ENCODE measurements at regions not wholly inside any gene's neighbourhood (a gene's known extent, or its start where the extent isn't known, plus 50 kb on each side); places are given as distances from the start of the nearest gene placed in this dataset.

- H3K4me3 Mint-ChIP-seq = no peak overlapping the region
- H3K4me1 Mint-ChIP-seq (ENCODE audit: unreplicated experiment) = no peaks in the 10 kb centered on the region
- no peak overlapping the region for H3K27ac Mint-ChIP-seq
- TF ChIP-seq CTCF (conservative IDR thresholded peaks at IDR 0.05) = no peak
- no peak for DNase-seq (ENCODE audit: extremely low spot score, unreplicated experiment)
- no peaks in the 10 kb centered on the region for H3K9me3 Mint-ChIP-seq
- H3K36me3 Mint-ChIP-seq = no peaks in the 10 kb centered on the region
- H3K27me3 Mint-ChIP-seq = no peaks in the 10 kb centered on the region
Observed at GRCh38 chr4:110748071-110748470, 125.2 kb upstream of the PITX2 start.

GRCh38 chr4:110751183-110751582 is 128.3 kb upstream of the PITX2 start:
- no peaks in the 10 kb centered on the region for H3K36me3 Mint-ChIP-seq
- DNase-seq (ENCODE audit: extremely low spot score, unreplicated experiment) = no peak
- H3K4me3 Mint-ChIP-seq = no peak overlapping the region
- H3K4me1 Mint-ChIP-seq (ENCODE audit: unreplicated experiment) = no peaks in the 10 kb centered on the region
- H3K9me3 Mint-ChIP-seq = no peaks in the 10 kb centered on the region
- H3K27me3 Mint-ChIP-seq = no peaks in the 10 kb centered on the region
- TF ChIP-seq CTCF (conservative IDR thresholded peaks at IDR 0.05) = no peak
- no peak overlapping the region for H3K27ac Mint-ChIP-seq

- H3K4me3 Mint-ChIP-seq = no peak overlapping the region
- no peak for DNase-seq (ENCODE audit: extremely low spot score, unreplicated experiment)
- no peak for TF ChIP-seq CTCF (conservative IDR thresholded peaks at IDR 0.05)
- no peaks in the 10 kb centered on the region for H3K36me3 Mint-ChIP-seq
- no peaks in the 10 kb centered on the region for H3K4me1 Mint-ChIP-seq (ENCODE audit: unreplicated experiment)
- no peaks in the 10 kb centered on the region for H3K27me3 Mint-ChIP-seq
- H3K9me3 Mint-ChIP-seq = no peaks in the 10 kb centered on the region
- H3K27ac Mint-ChIP-seq = no peak overlapping the region
Observed at GRCh38 chr4:110751986-110752385, 129.1 kb upstream of the PITX2 start.

- no peaks in the 10 kb centered on the region for H3K27me3 Mint-ChIP-seq
- no peak overlapping the region for H3K4me3 Mint-ChIP-seq
- no peak for DNase-seq (ENCODE audit: extremely low spot score, unreplicated experiment)
- H3K4me1 Mint-ChIP-seq (ENCODE audit: unreplicated experiment) = no peaks in the 10 kb centered on the region
- no peaks in the 10 kb centered on the region for H3K9me3 Mint-ChIP-seq
- no peak overlapping the region for H3K27ac Mint-ChIP-seq
- no peaks in the 10 kb centered on the region for H3K36me3 Mint-ChIP-seq
- TF ChIP-seq CTCF (conservative IDR thresholded peaks at IDR 0.05) = no peak
Observed at GRCh38 chr4:110753466-110753865, 130.6 kb upstream of the PITX2 start.

GRCh38 chr4:110754716-110755115 is 131.8 kb upstream of the PITX2 start:
- no peak overlapping the region for H3K27ac Mint-ChIP-seq
- H3K9me3 Mint-ChIP-seq = no peaks in the 10 kb centered on the region
- no peaks in the 10 kb centered on the region for H3K4me1 Mint-ChIP-seq (ENCODE audit: unreplicated experiment)
- H3K27me3 Mint-ChIP-seq = no peaks in the 10 kb centered on the region
- H3K4me3 Mint-ChIP-seq = no peak overlapping the region
- no peaks in the 10 kb centered on the region for H3K36me3 Mint-ChIP-seq
- no peak for DNase-seq (ENCODE audit: extremely low spot score, unreplicated experiment)
- TF ChIP-seq CTCF (conservative IDR thresholded peaks at IDR 0.05) = no peak

GRCh38 chr4:110769578-110769977 is 146.7 kb upstream of the PITX2 start:
- no peak overlapping the region for H3K27ac Mint-ChIP-seq
- no peak overlapping the region for H3K4me3 Mint-ChIP-seq
- no peaks in the 10 kb centered on the region for H3K36me3 Mint-ChIP-seq
- H3K9me3 Mint-ChIP-seq = no peaks in the 10 kb centered on the region
- no peak for TF ChIP-seq CTCF (conservative IDR thresholded peaks at IDR 0.05)
- H3K4me1 Mint-ChIP-seq (ENCODE audit: unreplicated experiment) = no peaks in the 10 kb centered on the region
- H3K27me3 Mint-ChIP-seq = no peaks in the 10 kb centered on the region
- no peak for DNase-seq (ENCODE audit: extremely low spot score, unreplicated experiment)

All from type B pancreatic cell (in vitro differentiated cells).